Astrocyte (in vitro differentiated cells and primary cell): ENCODE measurements at regions not wholly inside any gene's neighbourhood (a gene's known extent, or its start where the extent isn't known, plus 50 kb on each side); places are given as distances from the start of the nearest gene placed in this dataset.

Experiments used
- DNase-seq: peaks from one replicate; pipeline ENCODE4 v3.0.0-alpha.2; 2010; ENCODE audit warnings: low read depth
- FAIRE-seq: peaks from 2 replicates; lab custom pipeline; 2011; peaks lifted over from hg19 to GRCh38; lab: Jason Lieb, UNC
- H2AFZ ChIP-seq: 2 replicates; pipeline ENCODE4 v1.6.0; 2012; ENCODE audit warnings: low read depth, low read length, inconsistent platforms
- H3K27ac ChIP-seq: 2 replicates; pipeline ENCODE4 v1.5.1; 2011; ENCODE audit warnings: low read depth, low read length, inconsistent platforms
- H3K27me3 ChIP-seq: 2 replicates; pipeline ENCODE4 v1.6.0; 2011; ENCODE audit warnings: low read length, inconsistent platforms; ENCODE audit not compliant: insufficient read depth
- H3K36me3 ChIP-seq: 2 replicates; pipeline ENCODE4 v1.5.1; 2011; ENCODE audit warnings: low read length, inconsistent platforms; ENCODE audit not compliant: insufficient read depth
- H3K4me1 ChIP-seq: 2 replicates; pipeline ENCODE4 v1.5.1; 2011; ENCODE audit warnings: low read length, inconsistent platforms; ENCODE audit not compliant: insufficient read depth
- H3K4me2 ChIP-seq: 2 replicates; pipeline ENCODE4 v1.6.0; 2012; ENCODE audit warnings: low read length, inconsistent platforms
- H3K4me3 ChIP-seq: 2 replicates; pipeline ENCODE4 v1.5.1; 2011; ENCODE audit warnings: low read depth, mild to moderate bottlenecking, low read length, inconsistent platforms; ENCODE audit not compliant: insufficient read depth
- H3K79me2 ChIP-seq: 2 replicates; pipeline ENCODE4 v1.6.0; 2012; ENCODE audit warnings: mild to moderate bottlenecking, low read length, inconsistent platforms; ENCODE audit not compliant: insufficient read depth
- H3K9ac ChIP-seq: 2 replicates; pipeline ENCODE4 v1.6.0; 2012; ENCODE audit warnings: mild to moderate bottlenecking, low read length, inconsistent platforms
- H3K9me3 ChIP-seq: 2 replicates; pipeline ENCODE4 v1.5.1; 2012; ENCODE audit warnings: low read depth, mild to moderate bottlenecking, low read length, inconsistent platforms; ENCODE audit not compliant: insufficient read depth
- H4K20me1 ChIP-seq: 2 replicates; pipeline ENCODE4 v1.6.0; 2012; ENCODE audit warnings: low read length, inconsistent platforms; ENCODE audit not compliant: insufficient read depth
- H3K27ac Mint-ChIP-seq: one replicate; pipeline ENCODE4 v1.8.0; 2021; ENCODE audit warnings: mild to moderate bottlenecking, mixed read lengths; ENCODE audit not compliant: unreplicated experiment
- H3K27me3 Mint-ChIP-seq: one replicate; pipeline ENCODE4 v1.8.0; 2021; ENCODE audit warnings: low read depth, mixed read lengths; ENCODE audit not compliant: unreplicated experiment
- H3K36me3 Mint-ChIP-seq: one replicate; pipeline ENCODE4 v1.8.0; 2021; ENCODE audit warnings: low read depth, mixed read lengths; ENCODE audit not compliant: unreplicated experiment
- H3K4me1 Mint-ChIP-seq: one replicate; pipeline ENCODE4 v1.8.0; 2021; ENCODE audit warnings: low read depth, mixed read lengths; ENCODE audit not compliant: unreplicated experiment
- H3K4me3 Mint-ChIP-seq: one replicate; pipeline ENCODE4 v1.8.0; 2021; ENCODE audit warnings: mild to moderate bottlenecking, moderate library complexity, mixed read lengths; ENCODE audit not compliant: unreplicated experiment
- H3K9me3 Mint-ChIP-seq: one replicate; pipeline ENCODE4 v1.8.0; 2021; ENCODE audit warnings: mild to moderate bottlenecking, mixed read lengths; ENCODE audit not compliant: unreplicated experiment
- EZH2 ChIP-seq: IDR thresholded peaks from 2 replicates; pipeline ENCODE4 v1.6.1; 2012; ENCODE audit warnings: mild to moderate bottlenecking, low read length, inconsistent platforms; ENCODE audit not compliant: insufficient read depth
- TF ChIP-seq, protein P1 (sequence below): IDR thresholded peaks from 2 replicates; pipeline ENCODE4 v1.5.1; 2011; ENCODE audit warnings: low read depth, mild to moderate bottlenecking, inconsistent platforms, low read length, moderate library complexity; ENCODE audit not compliant: insufficient read depth

DNA sequence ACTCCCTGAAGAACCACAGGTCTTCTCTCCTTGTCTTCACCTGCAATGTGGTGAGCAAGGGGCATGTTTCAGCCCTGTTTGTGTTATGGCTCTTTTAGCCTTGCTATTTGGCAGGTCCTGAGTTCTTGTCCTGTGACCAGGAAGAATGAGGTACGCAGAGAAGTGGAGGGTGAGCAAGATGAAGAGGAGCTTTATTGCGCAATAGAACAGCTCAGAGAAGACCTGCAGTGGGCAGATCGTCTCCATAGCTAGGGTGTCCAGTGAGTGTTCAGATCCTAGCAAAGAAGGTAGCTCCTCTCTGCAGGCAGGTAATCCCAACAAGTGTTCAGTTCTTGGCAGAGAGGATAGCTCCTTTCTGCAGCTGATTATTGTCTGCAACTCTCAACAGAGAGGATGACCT lies 672.9 kb downstream of the SH3BGRL start:
- Mint-ChIP-seq H3K27me3 (no peaks in the 10 kb centered on the region), H3K9me3 (no peaks in the 10 kb centered on the region), H3K27ac (no peak overlapping the region), H3K4me3 (no peak overlapping the region), H3K4me1 (no peaks in the 10 kb centered on the region), H3K36me3 (no peaks in the 10 kb centered on the region)
- no peaks in the 10 kb centered on the region for H4K20me1 ChIP-seq
- no peak for TF ChIP-seq EZH2
- TF ChIP-seq, protein P1, sequence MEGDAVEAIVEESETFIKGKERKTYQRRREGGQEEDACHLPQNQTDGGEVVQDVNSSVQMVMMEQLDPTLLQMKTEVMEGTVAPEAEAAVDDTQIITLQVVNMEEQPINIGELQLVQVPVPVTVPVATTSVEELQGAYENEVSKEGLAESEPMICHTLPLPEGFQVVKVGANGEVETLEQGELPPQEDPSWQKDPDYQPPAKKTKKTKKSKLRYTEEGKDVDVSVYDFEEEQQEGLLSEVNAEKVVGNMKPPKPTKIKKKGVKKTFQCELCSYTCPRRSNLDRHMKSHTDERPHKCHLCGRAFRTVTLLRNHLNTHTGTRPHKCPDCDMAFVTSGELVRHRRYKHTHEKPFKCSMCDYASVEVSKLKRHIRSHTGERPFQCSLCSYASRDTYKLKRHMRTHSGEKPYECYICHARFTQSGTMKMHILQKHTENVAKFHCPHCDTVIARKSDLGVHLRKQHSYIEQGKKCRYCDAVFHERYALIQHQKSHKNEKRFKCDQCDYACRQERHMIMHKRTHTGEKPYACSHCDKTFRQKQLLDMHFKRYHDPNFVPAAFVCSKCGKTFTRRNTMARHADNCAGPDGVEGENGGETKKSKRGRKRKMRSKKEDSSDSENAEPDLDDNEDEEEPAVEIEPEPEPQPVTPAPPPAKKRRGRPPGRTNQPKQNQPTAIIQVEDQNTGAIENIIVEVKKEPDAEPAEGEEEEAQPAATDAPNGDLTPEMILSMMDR, result no peak
- no peak overlapping the region for H3K27ac ChIP-seq
- no peaks in the 10 kb centered on the region for H3K9me3 ChIP-seq
- H3K27me3 ChIP-seq, result no peaks in the 10 kb centered on the region
- H3K4me1 ChIP-seq, result no peaks in the 10 kb centered on the region
- no peak overlapping the region for H3K4me3 ChIP-seq
- DNase-seq, result no peak
- no peak overlapping the region for H3K9ac ChIP-seq
- no peak overlapping the region for H3K4me2 ChIP-seq
- no peak for FAIRE-seq
- H3K79me2 ChIP-seq, result no peaks in the 10 kb centered on the region
- H3K36me3 ChIP-seq, result no peaks in the 10 kb centered on the region
- no peak overlapping the region for H2AFZ ChIP-seq

DNA sequence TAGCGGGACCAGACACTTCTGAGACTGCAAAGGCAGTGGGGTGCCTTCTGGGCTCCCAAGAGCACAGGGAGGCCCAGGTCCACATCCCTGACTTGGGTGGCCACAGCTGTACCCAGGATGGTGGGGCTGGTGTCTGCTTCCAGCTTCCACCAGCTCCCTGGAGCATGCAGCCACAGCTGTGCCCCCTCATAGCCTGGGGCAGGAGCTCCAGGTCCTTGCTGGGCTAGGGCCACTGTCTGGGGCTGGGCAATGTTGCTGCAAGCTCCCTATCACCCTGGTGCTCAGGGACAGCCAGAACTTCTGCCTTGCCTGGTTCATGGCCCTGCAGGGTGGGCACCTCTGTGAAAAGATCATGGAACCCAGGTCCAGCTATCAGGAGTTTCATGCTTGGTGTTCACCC lies 673.9 kb downstream of the SH3BGRL start:
- DNase-seq, result no peak
- no peaks in the 10 kb centered on the region for H3K27me3 Mint-ChIP-seq
- FAIRE-seq, result no peak
- Histone ChIP-seq H3K9ac (no peak overlapping the region), H3K36me3 (no peaks in the 10 kb centered on the region), H3K9me3 (no peaks in the 10 kb centered on the region), H3K4me2 (no peak overlapping the region), H3K4me3 (no peak overlapping the region), H3K79me2 (no peaks in the 10 kb centered on the region), H4K20me1 (no peaks in the 10 kb centered on the region), H2AFZ (no peak overlapping the region), H3K4me1 (no peaks in the 10 kb centered on the region), H3K27ac (no peak overlapping the region), H3K27me3 (no peaks in the 10 kb centered on the region)
- no peaks in the 10 kb centered on the region for H3K36me3 Mint-ChIP-seq
- H3K4me3 Mint-ChIP-seq, result no peak overlapping the region
- H3K27ac Mint-ChIP-seq, result no peak overlapping the region
- no peaks in the 10 kb centered on the region for H3K9me3 Mint-ChIP-seq
- TF ChIP-seq, protein P1, result no peak
- TF ChIP-seq EZH2, result no peak
- no peaks in the 10 kb centered on the region for H3K4me1 Mint-ChIP-seq

DNA sequence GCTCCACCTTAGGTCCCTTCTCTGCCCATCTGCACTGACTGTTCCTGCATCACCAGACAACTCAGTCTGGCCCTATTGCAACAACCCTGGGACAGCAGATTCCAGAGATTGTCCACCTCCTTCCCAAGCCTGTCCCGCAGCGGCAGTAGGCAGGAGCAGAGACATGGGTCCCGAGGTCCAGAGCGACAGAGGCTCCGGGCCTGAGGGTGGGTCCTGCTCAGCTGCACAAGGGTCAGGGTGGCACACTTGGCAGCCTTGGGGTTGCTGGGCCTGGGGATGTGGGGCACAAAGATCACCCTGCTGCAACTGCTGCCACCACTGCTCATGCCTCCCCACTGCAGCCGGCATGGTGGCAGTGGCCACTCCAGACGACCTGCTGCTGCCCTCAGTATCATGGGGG lies 674.5 kb downstream of the SH3BGRL start:
- Histone ChIP-seq H3K9me3 (no peaks in the 10 kb centered on the region), H3K9ac (no peak overlapping the region), H3K27ac (no peak overlapping the region), H3K4me2 (no peak overlapping the region), H4K20me1 (no peaks in the 10 kb centered on the region), H3K36me3 (no peaks in the 10 kb centered on the region), H3K4me1 (no peaks in the 10 kb centered on the region), H3K4me3 (no peak overlapping the region), H3K79me2 (no peaks in the 10 kb centered on the region), H3K27me3 (no peaks in the 10 kb centered on the region), H2AFZ (no peak overlapping the region)
- no peak overlapping the region for H3K4me3 Mint-ChIP-seq
- H3K27me3 Mint-ChIP-seq, result no peaks in the 10 kb centered on the region
- FAIRE-seq, result no peak
- no peak overlapping the region for H3K27ac Mint-ChIP-seq
- no peak for DNase-seq
- no peaks in the 10 kb centered on the region for H3K4me1 Mint-ChIP-seq
- H3K36me3 Mint-ChIP-seq, result no peaks in the 10 kb centered on the region
- H3K9me3 Mint-ChIP-seq, result no peaks in the 10 kb centered on the region
- TF ChIP-seq EZH2, result no peak
- TF ChIP-seq, protein P1, result no peak
